ENCODE measurements at regions not wholly inside any gene's neighbourhood (a gene's known extent, or its start where the extent isn't known, plus 50 kb on each side); places are given as distances from the start of the nearest gene placed in this dataset.

- no peak for TF ChIP-seq POLR2A (IDR thresholded peaks at IDR 0.05; ENCODE audit: low read depth, low read length)
- no peak for TF ChIP-seq POLR2AphosphoS5 (IDR thresholded peaks at IDR 0.05; ENCODE audit: low read depth, low read length)
These were observed 101.8 kb downstream of the ESM1 start for GRCh38 chr5:54883374-54884194.

Data from GM12892 (cell line).